Naive thymus-derived CD8-positive, alpha-beta T cell (primary cell): ENCODE measurements at regions not wholly inside any gene's neighbourhood (a gene's known extent, or its start where the extent isn't known, plus 50 kb on each side); places are given as distances from the start of the nearest gene placed in this dataset.

Source experiments
- ATAC-seq, 2 donors: fragments of 150-1000 bp; cut with Tn5 transposase in 1 of 2; sonication (Bioruptor Pico), chemical (Tn5 transposase) in 1 of 2; 1 replicate in 1 of 2; 2 replicates in 1 of 2; pipeline ENCODE4 v1.10.0; 2021; ENCODE audit warnings: mild to moderate bottlenecking in 2 of 2, moderate library complexity in 2 of 2
- POLR2A ChIA-PET: fragments of 350-600 bp; sonication (Branson Sonifier 250); formaldehyde crosslinking; loops from one replicate; lab custom pipeline; 2021; ENCODE audit warnings: antibody characterized with exemption; lab: Charles Lee
- DNase-seq, 10 donors: peaks; one replicate each; pipeline versions ENCODE4 v3.0.0 to v3.0.0-alpha.2; 2020 to 2022
- H3K27ac Mint-ChIP-seq, 10 donors: one replicate each; pipeline ENCODE4 v1.8.0; 2020 to 2022; ENCODE audit warnings: mild to moderate bottlenecking in 10 of 10, mixed read lengths in 10 of 10, moderate library complexity in 4 of 10, inconsistent platforms in 1 of 10
- H3K27me3 Mint-ChIP-seq, 5 donors: one replicate each; pipeline ENCODE4 v1.8.0; 2021 to 2022; ENCODE audit warnings: mixed read lengths in 5 of 5
- H3K36me3 Mint-ChIP-seq, 3 donors: one replicate each; pipeline ENCODE4 v1.8.0; 2020 to 2022; ENCODE audit warnings: mixed read lengths in 3 of 3, mild to moderate bottlenecking in 2 of 3, inconsistent platforms in 1 of 3
- H3K4me1 Mint-ChIP-seq, 4 donors: one replicate each; pipeline ENCODE4 v1.8.0; 2021 to 2022; ENCODE audit warnings: mixed read lengths in 4 of 4
- H3K4me3 Mint-ChIP-seq, 10 donors: one replicate each; pipeline ENCODE4 v1.8.0; 2020 to 2022; ENCODE audit warnings: mild to moderate bottlenecking in 10 of 10, mixed read lengths in 10 of 10, moderate library complexity in 6 of 10, inconsistent platforms in 1 of 10
- H3K9me3 Mint-ChIP-seq, 9 donors: one replicate each; pipeline ENCODE4 v1.8.0; 2020 to 2022; ENCODE audit warnings: mixed read lengths in 9 of 9, mild to moderate bottlenecking in 3 of 9, inconsistent platforms in 1 of 9, moderate library complexity in 1 of 9

DNA sequence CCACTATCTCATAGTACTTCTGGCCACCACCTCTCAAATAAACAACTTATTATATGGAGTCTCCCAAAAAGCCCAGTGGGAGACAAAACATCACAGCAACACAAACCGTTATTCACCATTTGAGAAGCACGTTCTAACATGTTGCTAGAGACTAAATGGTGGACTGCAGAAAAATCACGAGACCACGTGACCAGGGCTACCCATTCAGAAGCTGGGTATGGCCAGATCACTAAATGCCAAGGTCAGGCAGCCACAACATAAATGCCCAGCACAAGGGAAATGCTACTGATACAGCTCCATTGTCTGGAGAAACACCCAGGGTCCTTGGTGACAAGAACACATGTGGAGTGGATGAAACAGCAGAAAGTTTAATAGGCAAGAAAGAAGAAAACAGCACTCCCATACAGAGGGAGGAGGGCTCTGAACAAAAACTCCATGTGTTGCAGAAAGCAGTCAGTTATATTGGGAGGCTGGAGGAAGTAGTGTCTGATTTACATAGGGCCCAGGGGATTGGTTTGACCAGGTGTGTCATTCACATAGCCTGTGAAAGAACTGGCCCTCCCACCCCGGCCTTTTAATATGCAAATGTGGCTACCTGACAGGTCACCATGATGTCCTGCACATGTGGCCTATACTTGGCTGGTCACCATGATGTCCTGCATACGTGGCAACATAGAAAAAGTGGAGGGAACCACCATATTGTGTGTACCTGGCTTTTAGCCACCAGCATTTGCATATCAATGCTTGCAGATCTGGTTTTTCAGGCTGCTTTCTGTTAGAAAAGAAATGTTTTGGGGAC, 97.2 kb downstream of the TRIM36 start:
- Mint-ChIP-seq H3K36me3 (no peaks in the 10 kb centered on the region), H3K27me3 (peaks cover 4 to 62% (median 22%) of the 10 kb centered on the region in 5 donors), H3K4me3 (no peak overlapping the region), H3K27ac (no peak overlapping the region), H3K9me3 (peaks cover 0 to 2% (median 0%) of the 10 kb centered on the region in 9 donors), H3K4me1 (peaks cover 0 to 11% (median 2%) of the 10 kb centered on the region in 4 donors)
- POLR2A ChIA-PET, result no interaction called here
- ATAC-seq (no peak), DNase-seq (no peak)

GRCh38 chr5:115070737-115071136, 99.0 kb downstream of the TRIM36 start:
- no peak overlapping the region for H3K4me3 Mint-ChIP-seq
- POLR2A ChIA-PET, result no interaction called here
- peaks cover 8 to 62% (median 22%) of the 10 kb centered on the region in 5 donors for H3K27me3 Mint-ChIP-seq
- DNase-seq (no peak), ATAC-seq (no peak)
- no peaks in the 10 kb centered on the region for H3K36me3 Mint-ChIP-seq
- H3K27ac Mint-ChIP-seq, result no peak overlapping the region
- H3K9me3 Mint-ChIP-seq, result peaks cover 0 to 2% (median 0%) of the 10 kb centered on the region in 9 donors
- H3K4me1 Mint-ChIP-seq, result peaks cover 0 to 11% (median 2%) of the 10 kb centered on the region in 4 donors

DNA sequence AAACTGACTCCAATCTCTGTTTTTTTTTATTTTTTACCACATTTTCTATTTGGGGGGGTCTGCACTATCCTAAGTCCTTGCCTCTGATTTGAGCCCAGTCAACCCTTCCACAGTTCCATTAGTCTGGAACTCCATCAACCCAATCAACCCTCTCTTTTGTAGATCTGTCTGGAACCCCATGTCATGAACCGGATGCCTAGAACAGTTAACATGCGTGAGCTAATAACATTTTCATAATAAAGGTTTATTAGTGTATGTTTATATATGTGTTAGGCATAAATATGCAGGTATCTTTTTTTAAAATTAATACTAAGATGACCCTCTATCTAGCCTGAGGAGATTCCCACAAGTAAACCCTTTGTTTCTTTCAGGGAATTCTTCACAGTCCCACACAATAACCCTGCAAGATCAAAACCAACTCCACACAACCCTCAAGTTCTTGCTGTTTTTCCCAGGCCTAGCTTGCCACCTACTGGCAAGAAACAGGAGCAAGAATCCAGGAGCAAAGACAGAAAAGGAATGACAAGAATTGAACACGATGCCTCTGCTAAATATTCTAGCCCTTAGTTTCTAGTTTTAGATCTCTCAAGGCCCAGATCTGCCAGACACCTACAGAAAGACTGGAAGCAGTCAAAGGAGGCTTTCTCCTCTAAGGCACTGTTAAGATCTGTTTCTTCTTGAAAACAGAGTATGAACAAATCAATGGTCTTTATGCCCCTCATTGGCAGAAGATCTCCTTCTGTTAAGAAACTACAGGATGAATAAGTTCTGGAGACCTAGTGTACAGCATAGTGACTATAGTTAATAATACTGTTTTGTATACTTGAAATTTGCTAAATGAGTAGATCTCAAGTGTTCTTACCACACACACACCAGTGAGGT, 100.4 kb downstream of the TRIM36 start:
- Mint-ChIP-seq H3K36me3 (no peaks in the 10 kb centered on the region), H3K27me3 (peaks cover 8 to 53% (median 21%) of the 10 kb centered on the region in 5 donors), H3K9me3 (peaks cover 0 to 2% (median 0%) of the 10 kb centered on the region in 9 donors), H3K4me1 (peaks cover 0 to 11% (median 2%) of the 10 kb centered on the region in 4 donors), H3K27ac (no peak overlapping the region), H3K4me3 (peak overlapping the region in 2 of 10 donors; percentile 3 to 17)
- no peak for ATAC-seq
- POLR2A ChIA-PET, result no interaction called here
- no peak for DNase-seq

- DNase-seq (no peak), ATAC-seq (no peak)
- Mint-ChIP-seq H3K4me3 (peak overlapping the region in 6 of 10 donors; percentile 7 to 30 (median 16)), H3K4me1 (peaks cover 0 to 11% (median 2%) of the 10 kb centered on the region in 4 donors), H3K9me3 (no peaks in the 10 kb centered on the region), H3K27ac (peak overlapping the region in 1 of 10 donors; percentile 36), H3K36me3 (no peaks in the 10 kb centered on the region), H3K27me3 (peaks cover 8 to 44% (median 17%) of the 10 kb centered on the region in 5 donors)
- POLR2A ChIA-PET, result no interaction called here
Observed at GRCh38 chr5:115068239-115069086, 101.2 kb downstream of the TRIM36 start.

DNA sequence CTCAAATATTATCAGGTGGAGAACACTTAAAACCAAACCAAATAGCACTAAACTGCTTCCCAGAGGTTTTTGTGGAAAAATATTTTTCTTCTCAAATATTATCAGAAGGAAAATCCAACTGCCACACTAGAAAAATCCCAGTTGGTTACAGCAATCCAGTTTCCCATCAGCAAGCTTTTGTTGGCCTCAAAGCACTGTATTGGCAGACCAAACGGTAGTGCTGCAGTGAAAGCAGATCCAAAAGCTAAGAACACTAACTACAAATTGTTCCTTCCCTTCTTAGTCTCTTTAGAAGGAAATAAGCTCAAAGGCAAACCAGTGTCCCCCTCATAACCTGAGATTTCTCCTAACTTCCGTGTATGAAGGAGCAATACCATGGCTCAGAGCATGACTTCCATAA, 105.3 kb downstream of the TRIM36 start:
- ATAC-seq (no peak), DNase-seq (no peak)
- no peak overlapping the region for H3K27ac Mint-ChIP-seq
- H3K9me3 Mint-ChIP-seq, result no peaks in the 10 kb centered on the region
- no peaks in the 10 kb centered on the region for H3K36me3 Mint-ChIP-seq
- POLR2A ChIA-PET, result no interaction called here
- peaks cover 0 to 11% (median 2%) of the 10 kb centered on the region in 4 donors for H3K4me1 Mint-ChIP-seq
- no peak overlapping the region for H3K4me3 Mint-ChIP-seq
- H3K27me3 Mint-ChIP-seq, result peaks cover 2 to 8% (median 3%) of the 10 kb centered on the region in 5 donors

- Mint-ChIP-seq H3K4me3 (no peak overlapping the region), H3K9me3 (peaks cover 0 to 2% (median 0%) of the 10 kb centered on the region in 9 donors), H3K4me1 (no peaks in the 10 kb centered on the region), H3K27ac (no peak overlapping the region), H3K36me3 (no peaks in the 10 kb centered on the region), H3K27me3 (peaks cover 4 to 20% (median 9%) of the 10 kb centered on the region in 5 donors)
- DNase-seq, result no peak
- POLR2A ChIA-PET, result no interaction called here
- no peak for ATAC-seq
Observed at GRCh38 chr5:115054387-115054951, 115.2 kb downstream of the TRIM36 start.

DNA sequence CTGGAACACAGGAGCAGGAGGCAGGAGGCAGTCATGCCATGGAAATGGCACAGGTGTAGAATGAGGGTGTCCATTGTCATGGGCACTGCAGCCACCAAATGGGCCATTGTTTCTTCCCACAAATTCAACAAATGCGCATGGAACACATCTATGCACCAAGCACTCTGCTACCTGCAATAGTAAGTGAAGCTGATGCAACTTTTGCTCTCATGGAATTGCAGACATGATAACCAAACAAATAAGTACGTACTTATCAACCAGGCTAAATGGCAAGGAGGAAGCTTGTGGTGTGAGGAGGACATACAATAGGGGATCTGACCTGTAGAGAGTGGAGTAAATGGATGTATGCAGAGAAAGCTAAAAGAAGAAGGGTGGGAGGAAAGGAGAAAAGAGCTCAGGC, 116.8 kb downstream of the TRIM36 start:
- ATAC-seq, result no peak
- H3K36me3 Mint-ChIP-seq, result no peaks in the 10 kb centered on the region
- peaks cover 3 to 21% (median 6%) of the 10 kb centered on the region in 5 donors for H3K27me3 Mint-ChIP-seq
- no peak overlapping the region for H3K4me3 Mint-ChIP-seq
- POLR2A ChIA-PET, result no interaction called here
- no peaks in the 10 kb centered on the region for H3K4me1 Mint-ChIP-seq
- no peak for DNase-seq
- no peaks in the 10 kb centered on the region for H3K9me3 Mint-ChIP-seq
- no peak overlapping the region for H3K27ac Mint-ChIP-seq

DNA sequence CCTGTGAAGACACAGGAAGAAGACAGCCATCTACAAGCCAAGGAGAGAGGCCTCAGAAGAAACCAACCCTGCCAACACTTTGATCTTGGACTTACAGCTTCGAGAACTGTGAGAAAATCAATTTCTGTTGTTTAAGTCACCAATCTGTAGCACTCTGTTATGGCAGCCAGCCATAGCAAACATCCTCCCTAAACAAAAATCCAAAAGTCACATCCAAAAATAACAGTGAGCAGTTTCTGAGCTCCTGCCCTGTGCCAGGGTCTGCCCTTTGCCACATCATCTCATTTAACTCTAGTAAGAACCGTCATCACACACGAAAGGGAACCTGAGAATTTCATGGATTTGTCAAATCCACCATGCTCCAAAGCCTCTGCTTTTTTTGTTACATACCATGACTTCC, 118.8 kb downstream of the TRIM36 start:
- no peaks in the 10 kb centered on the region for H3K4me1 Mint-ChIP-seq

GRCh38 chr5:115033861-115034260, 135.8 kb downstream of the TRIM36 start:
- no peak for DNase-seq
- H3K4me3 Mint-ChIP-seq, result no peak overlapping the region
- no peaks in the 10 kb centered on the region for H3K4me1 Mint-ChIP-seq
- peaks cover 0 to 21% (median 8%) of the 10 kb centered on the region in 5 donors for H3K27me3 Mint-ChIP-seq
- H3K27ac Mint-ChIP-seq, result no peak overlapping the region
- POLR2A ChIA-PET, result no interaction called here
- peaks cover 0 to 11% (median 3%) of the 10 kb centered on the region in 3 donors for H3K36me3 Mint-ChIP-seq
- no peak for ATAC-seq
- H3K9me3 Mint-ChIP-seq, result peaks cover 4 to 47% (median 29%) of the 10 kb centered on the region in 9 donors

More for the DNA sequence above, 118.8 kb downstream of the TRIM36 start:
- Mint-ChIP-seq H3K27ac (no peak overlapping the region), H3K27me3 (peaks cover 0 to 18% (median 3%) of the 10 kb centered on the region in 5 donors), H3K9me3 (no peaks in the 10 kb centered on the region), H3K4me3 (no peak overlapping the region), H3K36me3 (no peaks in the 10 kb centered on the region)
- DNase-seq, result no peak
- ATAC-seq, result no peak
- POLR2A ChIA-PET, result no interaction called here

GRCh38 chr5:115028557-115028956, 141.2 kb downstream of the TRIM36 start:
- POLR2A ChIA-PET, result no interaction called here
- H3K27ac Mint-ChIP-seq, result no peak overlapping the region
- no peak overlapping the region for H3K4me3 Mint-ChIP-seq
- H3K27me3 Mint-ChIP-seq, result peaks cover 3 to 31% (median 9%) of the 10 kb centered on the region in 5 donors
- H3K4me1 Mint-ChIP-seq, result no peaks in the 10 kb centered on the region
- peaks cover 0 to 12% (median 6%) of the 10 kb centered on the region in 9 donors for H3K9me3 Mint-ChIP-seq
- peaks cover 0 to 5% (median 0%) of the 10 kb centered on the region in 3 donors for H3K36me3 Mint-ChIP-seq
- ATAC-seq (no peak), DNase-seq (no peak)

GRCh38 chr5:115024922-115025321, 144.8 kb downstream of the TRIM36 start:
- Mint-ChIP-seq H3K4me1 (no peaks in the 10 kb centered on the region), H3K27me3 (peaks cover 0 to 24% (median 3%) of the 10 kb centered on the region in 5 donors), H3K9me3 (no peaks in the 10 kb centered on the region), H3K36me3 (no peaks in the 10 kb centered on the region), H3K27ac (no peak overlapping the region), H3K4me3 (no peak overlapping the region)
- no peak for ATAC-seq
- no peak for DNase-seq
- POLR2A ChIA-PET, result no interaction called here

DNA sequence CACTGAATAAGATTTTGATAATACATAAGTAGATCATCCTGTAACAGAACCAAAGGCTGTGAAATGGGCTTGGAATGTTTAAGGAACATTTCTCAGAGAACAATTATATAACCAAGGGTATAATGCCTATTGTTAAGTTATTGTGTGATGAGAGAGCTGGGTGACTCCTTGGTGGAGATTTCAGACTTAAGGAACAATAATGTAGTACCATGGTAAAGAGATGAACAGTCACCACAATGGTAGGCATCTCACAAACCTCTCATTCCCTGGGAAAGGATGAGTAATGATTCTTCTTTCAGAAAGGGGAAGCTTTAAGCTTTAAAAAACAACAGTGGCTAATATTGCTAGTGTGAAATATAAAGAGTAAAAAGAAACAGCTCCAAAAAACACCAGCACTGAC, 147.4 kb downstream of the TRIM36 start:
- peaks cover 0 to 20% (median 3%) of the 10 kb centered on the region in 5 donors for H3K27me3 Mint-ChIP-seq
- ATAC-seq (no peak), DNase-seq (no peak)
- H3K36me3 Mint-ChIP-seq, result no peaks in the 10 kb centered on the region
- POLR2A ChIA-PET, result no interaction called here
- no peak overlapping the region for H3K27ac Mint-ChIP-seq
- H3K4me3 Mint-ChIP-seq, result no peak overlapping the region
- H3K4me1 Mint-ChIP-seq, result no peaks in the 10 kb centered on the region
- no peaks in the 10 kb centered on the region for H3K9me3 Mint-ChIP-seq
